ENCODE measurements at regions not wholly inside any gene's neighbourhood (a gene's known extent, or its start where the extent isn't known, plus 50 kb on each side); places are given as distances from the start of the nearest gene placed in this dataset.

DNA sequence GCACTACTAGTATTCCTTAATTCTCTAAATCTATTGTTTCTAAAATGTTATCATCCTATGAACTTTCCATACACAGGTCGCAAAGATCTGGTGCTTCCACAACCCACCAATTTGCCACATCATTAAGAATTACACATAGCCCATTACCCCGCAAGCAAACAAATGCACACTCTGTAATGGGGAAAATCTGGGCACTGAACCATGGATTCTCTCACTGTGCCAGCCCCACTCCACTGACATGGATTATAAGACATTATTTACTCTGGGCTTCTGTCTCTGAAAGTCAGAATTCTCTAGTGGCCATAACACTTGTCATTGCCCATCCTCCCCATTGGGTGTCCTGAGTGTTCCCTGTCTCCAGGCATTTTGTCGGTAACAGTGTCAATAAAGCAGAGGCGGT, 537.1 kb downstream of the EPHA4 start:
- DNase-seq, result no peak

DNA sequence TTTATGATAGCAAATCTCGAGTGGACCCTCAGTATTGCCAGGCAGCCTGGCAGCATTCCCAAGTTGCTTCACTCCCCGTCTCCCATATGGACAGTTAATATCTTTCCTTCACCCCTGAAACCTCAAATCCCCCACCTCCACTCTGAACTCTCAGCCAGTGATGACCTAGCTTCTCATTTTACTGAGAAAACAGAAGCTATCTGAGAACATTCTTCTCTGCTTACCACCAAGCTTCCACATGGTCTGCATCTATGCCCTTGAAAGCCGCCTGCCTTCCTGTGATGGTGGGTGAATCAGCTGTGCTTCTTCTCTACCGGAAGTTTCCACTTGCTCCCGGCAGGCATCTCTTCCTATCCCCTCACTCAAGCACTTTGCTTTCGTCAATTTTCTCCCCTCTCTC, 529.2 kb downstream of the EPHA4 start:
- no peak for DNase-seq

DNA sequence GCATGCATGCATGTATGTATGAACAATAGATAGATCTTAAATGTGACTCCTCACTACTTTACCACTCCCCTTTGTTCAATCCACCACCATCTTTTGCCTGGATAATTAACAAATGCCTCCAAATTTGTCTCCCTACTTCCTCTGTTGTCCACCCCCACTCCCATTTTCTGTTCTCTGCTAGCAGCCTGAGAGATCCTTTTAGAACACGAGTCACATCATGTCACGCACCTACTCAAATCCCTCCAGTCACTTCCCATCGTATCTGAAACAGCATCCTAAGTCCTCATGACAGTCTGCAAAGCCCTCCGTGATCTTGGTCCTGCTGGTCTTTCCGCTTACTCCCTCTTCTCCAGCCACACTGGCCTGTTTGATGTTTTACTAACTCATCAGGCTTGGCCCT, 527.3 kb downstream of the EPHA4 start:
- no peak for DNase-seq

DNA sequence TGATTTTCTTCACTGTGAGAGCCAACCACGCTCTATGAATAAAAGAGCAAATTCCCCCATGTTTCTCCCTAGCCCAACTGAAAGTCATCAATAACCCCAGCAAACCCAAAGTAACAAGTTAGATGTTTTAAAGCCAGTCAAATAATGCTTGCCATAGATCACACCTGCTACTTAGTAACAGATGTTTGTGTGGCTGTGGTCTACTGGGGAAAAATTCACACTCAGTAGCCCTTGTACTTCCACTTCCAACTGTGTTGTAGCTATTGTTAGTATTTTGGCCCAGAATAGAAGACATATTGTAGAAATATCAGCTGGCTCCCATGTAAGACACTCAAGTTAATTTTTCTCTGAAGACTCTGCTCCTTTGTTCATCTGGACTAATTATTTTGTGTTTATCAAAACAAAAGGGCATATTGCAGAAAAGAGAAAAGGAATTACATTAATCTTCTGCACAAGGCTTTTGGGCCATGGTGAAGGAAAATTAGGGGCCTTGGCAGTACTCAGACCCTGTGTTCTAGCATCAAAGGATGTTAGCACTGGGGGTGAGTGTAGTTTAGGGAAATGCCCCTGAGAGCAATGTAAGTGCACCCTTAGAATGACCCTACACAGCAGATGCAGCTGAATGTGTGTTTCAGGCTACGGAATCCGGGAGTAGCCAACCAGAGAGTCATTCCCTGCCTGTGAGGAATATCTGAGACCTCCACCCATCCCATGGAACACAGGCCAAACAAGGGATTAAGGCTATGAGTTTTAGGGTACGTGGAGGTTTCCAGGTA, 521.9 kb downstream of the EPHA4 start:
- DNase-seq, result no peak

DNA sequence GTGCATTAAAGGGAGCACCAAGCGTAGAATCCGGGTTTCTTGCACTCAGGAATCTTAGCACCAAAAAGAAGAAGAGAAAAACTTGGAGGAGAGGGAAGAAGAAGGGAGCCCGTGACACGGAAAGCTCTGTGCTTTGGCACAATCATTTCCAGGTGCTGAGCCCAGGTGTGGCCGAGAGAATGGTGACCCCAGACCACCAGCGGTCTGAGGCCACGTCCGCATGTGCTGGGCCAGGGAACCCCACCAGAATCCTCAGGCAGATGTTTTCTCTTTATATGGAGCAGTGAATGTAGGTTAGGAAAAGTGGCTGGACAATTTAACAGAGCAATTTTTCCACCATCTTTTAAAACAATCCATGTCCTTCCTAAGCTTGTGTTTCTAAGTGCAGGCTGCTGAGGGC, 520.9 kb downstream of the EPHA4 start:
- DNase-seq, result no peak

DNA sequence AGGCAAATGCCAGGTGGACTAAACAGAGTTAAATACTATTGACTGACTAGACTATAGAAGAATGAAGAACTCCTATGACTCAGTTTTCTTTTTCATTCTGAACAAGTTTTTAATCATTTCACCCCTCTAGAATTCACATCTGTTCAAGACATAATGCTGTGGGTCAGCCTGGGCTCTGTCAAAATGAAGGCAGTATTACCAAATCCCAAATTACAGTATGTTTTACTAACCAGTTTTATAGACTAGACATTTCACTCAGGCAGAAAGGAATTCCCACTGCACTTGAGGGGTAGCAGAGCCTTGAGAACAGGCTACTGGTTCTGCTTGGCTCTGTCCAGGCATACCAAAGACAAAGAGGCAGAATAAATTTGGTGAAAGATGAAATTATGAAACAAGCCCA, 511.7 kb downstream of the EPHA4 start:
- no peak for DNase-seq

DNA sequence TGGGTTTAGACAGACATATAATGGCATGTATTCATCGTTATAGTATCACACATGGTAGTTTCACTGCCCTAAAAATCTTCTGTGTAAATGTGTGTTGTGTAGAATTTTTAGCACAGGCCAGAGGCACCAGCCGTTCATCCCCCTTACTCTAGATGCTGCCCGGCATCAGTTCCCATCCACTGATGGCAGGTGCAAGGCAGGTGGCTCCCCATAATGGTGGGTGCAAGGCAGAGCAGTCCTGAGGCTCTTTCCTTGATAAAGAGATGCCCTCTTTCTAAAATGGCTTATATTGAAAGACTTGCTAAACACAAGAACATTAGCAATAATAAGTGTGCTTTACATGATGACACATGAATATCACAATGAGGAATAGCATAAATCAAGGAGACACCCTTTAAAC, 508.5 kb downstream of the EPHA4 start:
- DNase-seq, result no peak

DNA sequence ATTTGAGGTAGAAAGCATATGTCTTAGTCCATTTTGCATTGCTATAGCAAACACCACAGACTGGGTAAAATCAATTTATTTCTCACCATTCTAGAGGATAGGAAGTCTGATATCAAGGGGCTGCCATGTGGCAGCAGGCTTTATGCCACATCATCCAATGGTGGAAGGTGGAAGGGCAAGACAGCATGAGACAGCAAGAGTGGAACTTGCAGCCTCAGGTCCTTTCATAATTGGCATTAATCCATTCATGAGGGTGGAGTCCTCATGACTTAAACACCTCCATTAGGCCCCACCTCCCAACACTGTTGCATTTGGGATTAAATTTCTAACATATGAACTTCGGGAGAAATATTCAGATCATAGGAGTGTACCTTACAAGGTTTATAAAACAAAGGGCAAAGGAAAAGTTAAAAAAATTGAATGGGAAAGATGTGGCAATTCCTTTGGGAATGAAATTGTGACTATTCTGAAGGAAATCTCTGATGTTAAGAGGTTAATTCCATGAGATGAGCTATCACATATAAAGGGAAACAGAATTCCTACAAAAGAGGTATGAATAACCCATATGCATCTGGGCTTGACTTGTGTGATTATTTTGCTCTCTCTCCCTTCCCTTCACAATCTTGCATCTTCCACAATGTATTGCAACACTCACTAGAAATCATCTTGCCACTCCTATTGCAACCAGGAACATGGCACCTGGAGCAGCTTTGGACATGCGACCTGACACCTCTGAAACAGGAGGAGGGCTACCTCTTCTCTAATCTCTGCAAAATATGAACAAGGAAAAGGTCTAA, 507.8 kb downstream of the EPHA4 start:
- no peak for DNase-seq

DNA sequence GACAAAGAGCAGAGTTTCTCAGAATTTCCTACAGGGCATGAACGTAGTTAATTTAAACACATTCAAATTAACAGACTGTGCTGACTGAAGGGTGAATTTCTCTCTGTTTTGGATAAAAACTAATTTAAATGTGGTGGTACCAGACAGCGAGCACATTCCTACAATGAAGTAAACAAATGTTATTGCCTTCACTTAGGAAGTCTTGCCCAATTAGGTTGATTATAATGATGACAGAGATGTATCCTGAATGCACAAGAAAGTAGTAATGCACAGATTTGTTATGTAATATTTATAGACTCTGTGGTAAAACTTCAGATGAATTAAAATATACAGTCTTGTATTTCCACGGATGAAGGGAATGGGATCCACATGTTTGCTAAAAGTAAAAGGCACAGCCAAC, 507.2 kb downstream of the EPHA4 start:
- no peak for DNase-seq

DNA sequence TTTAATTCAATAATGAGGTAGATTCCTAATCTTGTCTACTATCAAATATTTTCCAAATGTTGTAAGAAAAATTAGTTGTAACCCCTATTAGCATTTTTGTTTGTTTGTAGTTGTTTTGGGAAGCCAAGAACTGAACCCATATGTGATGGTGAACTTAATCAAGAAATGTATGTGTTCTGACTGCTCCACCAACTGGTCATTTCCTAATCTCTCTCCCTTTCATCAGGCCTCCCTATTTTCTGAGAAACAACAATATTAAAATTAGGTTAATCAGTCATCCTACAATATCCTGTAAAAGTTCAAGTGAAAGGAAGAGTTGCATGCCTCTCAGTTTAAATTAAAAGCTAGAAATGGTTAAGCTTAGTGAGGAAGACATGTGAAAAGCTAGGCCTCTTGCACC, 504.0 kb downstream of the EPHA4 start:
- no peak for DNase-seq

DNA sequence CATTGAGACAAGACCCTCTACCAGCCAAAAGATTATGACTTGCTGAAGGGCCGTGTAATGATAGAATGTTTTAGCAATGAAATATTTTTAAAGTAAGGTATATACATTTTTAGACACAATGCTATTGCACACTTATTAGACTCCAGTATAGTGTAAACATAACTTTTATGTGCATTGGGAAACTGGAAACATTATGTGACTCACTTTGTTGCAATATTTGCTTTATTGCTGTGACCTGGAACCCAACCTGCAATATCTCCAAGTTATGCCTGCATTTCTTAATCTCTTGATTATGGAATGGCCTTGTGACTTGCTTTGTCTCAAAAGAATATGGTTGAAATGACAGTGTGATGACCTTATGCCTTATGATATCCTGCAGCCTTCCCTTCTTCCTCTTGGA, 502.0 kb downstream of the EPHA4 start:
- DNase-seq, result no peak

DNA sequence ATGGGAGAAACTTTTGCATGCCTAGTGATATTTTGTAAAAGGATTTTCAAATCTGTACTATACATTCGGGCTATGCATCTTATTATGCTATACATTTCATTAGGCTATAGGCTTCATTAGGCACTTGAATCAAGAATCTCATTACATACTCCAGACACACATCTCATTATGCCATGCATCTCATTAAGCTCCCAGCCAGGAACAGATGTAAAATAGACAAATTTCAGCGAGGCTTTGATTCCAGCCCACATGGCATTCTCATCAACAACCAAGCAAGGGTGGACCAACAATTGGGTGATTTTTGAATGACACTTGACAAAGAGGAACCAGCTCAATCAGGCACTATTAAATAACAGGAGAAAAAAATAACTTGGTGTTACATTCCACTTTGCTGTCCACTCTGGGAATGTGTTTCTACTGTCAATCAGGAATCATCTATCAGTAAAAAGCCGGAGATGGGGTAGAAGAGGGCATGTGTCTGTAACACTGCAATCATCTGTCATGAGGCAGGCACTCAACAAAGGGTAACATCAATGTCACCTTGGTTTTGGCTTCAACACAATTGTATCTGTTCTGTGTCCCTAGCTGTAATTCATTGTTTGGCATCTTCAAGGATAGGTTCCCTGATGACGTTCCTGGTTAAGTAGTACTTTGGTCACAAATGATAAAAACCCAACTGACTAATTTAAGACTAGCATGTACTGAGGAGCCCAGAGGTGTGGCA, 498.6 kb downstream of the EPHA4 start:
- no peak for DNase-seq

DNA sequence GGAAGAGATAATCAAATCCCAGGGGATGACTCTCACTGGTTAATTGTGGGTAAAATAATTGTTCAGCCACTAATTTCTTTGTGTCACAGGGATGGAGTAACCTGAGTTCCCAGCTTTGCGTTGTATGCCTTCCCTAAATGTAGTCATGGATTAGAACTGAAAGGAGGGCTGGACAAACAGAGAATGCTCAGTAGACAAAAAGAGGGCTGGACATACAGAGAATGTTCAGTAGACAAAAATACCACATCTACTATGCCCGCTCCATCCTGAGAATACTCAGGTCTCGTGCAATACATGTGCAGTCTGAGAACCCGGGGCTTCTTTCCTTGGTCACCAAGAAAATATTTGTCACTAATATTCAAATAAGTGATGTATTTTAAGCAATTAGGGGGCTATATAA, 497.9 kb downstream of the EPHA4 start:
- DNase-seq, result no peak

DNA sequence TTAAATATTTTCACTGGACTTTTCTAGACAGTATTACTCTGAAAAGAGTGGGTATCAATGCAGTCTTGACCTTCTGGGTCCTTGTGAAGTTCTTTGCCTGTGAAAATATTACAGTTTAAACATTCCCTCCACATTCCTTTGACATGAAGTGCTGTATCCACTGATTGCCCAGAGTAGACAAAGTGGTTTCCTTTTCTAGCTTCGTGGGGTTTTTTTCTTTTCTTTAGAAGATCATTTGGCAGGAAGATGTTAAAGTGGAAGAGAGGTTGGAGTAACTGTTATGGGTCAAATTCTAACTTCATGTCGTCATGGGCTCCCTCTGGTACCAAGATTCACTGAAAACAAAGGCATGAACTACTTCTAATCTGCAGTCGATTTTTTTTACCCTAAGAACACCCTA, 496.9 kb downstream of the EPHA4 start:
- no peak for DNase-seq

DNA sequence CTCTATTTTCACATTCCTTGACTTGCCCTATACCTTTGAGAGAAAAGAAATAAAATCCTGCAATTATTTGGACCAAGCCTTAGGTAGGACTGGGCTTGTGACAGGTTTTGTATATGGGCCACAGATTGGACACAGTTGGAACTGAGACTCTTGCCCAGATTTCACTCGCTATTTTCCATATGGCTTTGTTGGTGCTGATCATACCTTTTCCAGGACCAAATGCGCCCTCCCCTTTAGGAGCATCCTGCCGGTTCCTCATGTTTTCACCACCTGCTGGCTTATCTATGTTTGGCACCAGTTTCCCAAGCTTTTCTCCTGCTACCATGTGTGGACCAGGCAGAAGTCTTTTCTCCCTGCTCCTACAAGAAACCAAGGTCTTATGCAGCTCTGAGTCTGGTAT, 494.9 kb downstream of the EPHA4 start:
- DNase-seq, result no peak

DNA sequence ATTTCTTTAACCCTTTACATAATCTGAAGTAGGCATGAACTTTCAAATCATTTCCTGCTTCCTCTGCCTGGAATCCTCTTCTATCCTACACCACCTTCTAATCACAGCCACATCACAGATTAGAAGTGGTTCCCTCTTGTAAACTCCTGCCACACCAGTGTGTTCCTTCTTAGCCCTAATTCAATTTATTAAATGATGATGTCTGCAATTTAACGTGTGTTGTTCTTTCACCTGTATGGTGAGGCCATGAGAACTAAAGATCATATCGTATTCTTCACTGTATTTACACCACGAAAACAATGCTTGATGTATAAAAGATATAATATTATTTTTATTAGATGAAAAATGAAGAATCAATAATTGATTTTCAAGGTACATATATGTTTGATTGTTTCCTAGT, 494.3 kb downstream of the EPHA4 start:
- no peak for DNase-seq

DNA sequence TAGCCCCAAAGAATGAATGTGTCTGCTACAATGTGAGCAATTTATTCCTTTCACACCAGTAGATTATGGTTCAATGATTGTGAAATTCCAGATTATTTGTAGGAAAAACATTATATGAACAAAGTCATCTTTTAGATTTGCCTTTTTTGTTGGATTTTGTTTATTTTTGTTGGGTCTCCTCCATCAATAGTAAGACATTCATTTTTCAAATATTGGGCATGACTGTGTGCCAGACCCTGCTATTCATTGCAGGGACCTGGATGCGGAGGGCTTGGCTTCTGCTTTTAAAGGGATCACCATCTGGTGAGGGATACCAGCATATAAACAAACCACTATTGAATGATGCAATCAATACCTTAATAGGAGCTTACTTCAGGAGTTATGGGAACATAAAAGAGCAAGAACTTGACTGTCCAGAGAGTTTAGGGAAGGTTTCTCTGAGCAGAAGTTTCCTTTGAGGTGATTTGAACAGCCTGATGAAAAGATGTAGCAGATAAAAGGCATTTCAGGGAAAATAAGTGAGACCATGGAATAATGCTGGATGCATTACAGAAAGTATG, 486.7 kb downstream of the EPHA4 start:
- no peak for DNase-seq

DNA sequence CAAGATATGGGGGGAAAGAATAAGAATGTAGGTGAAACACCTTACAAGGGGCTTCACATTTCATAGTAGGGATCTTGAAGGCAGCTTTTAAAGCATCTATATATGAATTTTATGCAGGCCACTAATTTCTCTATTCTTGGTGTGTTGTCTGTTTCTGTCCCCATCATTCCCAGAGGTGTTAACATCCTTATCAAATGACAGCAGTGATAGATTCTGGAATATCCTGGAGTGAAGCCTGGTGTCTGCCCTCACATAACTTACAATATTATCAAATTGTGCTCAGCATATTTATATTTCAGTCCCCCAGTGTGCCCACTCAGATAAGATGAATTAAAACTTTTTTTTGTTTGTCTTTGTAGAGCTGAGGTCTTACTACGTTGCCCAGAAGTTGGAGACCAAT, 486.2 kb downstream of the EPHA4 start:
- no peak for DNase-seq

DNA sequence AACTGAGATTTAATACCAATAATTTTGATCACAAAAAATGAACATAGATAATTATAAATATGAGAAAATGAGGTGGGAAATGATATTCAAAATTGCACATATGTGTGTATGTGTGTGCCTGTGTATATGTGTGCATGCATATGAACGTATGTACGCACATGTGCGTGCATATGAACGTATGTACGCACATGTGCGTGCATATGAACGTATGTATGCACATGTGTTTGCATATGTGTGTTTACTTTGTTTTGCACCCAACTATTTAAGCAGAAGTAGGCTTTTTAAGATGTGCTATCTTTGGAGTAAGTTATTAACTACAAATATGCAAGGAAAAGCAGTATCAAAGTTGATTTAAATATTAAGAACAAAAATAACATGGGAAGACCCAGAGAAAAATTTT, 484.3 kb downstream of the EPHA4 start:
- no peak for DNase-seq

DNA sequence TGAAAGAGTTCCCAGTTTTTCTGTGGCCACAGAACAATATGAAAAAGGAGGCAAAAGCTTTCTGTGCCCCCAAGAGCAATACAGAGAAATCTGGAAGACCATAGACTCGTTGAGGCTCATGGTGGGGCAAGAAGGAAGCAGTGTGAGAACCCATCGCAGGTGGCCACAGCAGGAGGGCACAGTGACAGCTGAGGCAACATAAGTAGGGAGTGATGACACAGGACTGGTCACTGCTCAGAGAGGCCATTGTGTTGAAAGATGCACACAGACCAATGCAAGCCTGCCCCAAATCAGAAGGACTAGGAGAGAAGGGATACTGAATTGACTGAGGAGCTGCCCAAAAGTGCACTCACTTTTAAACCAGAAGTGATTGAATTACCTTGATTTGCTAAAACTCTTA, 483.6 kb downstream of the EPHA4 start:
- no peak for DNase-seq

DNA sequence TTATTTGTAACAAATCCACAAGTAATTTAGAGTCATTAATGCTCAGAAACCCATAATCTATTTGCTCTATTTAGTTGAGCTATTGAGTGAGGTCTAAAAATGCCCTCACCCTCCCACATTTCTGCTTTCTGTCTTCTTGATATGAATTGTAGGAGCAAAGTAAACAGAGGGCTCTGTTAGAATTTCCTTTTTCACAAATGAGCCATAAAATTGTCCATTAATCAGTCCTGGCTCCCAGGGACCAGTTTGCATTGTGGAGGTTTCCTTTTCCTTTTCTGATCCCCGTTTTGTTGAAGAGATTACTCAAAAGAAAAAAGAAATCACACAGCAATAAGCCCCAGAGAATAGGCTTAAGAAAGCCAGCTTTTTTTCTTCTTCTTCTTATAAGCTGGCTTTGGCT, 476.7 kb downstream of the EPHA4 start:
- no peak for DNase-seq

DNA sequence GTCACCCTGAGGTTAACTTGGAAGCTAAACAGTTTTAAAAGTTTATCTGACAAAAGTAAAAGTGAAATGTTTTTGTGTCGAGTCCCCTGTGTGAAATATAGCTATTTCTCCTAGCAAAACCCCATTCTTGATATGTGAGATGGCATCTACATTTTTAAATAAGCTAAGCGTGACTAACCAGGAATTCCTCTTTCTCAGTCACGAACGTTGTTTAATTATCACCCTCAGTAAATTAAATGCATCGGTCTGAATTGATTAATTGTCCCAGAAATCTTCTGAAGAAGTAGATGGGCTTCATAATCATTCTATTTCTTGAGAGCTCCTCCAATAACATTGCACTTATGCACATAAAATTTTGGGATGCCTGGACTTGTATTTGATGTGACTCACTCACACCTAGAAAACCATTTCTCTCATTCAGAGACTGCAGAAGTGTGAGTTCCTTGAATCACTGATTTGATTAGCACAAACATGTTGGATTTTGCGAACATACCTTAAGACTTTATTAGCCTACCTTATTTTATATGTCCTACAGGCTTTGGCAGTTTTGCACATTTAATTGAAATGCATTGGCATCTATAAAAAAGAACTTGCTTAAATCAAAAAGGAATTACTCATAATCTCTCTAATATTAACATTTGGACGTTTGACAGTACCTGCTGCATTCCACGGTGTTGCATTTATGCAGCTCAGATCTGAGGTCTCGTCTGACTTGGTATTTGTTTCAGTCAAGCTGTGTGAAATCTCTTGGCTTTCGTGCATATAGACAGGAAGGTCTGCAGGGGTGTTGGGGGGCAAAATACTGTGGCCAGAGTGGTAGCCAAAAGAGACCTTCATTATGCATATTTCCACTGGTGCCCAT, 475.2 kb downstream of the EPHA4 start:
- DNase-seq, result no peak

DNA sequence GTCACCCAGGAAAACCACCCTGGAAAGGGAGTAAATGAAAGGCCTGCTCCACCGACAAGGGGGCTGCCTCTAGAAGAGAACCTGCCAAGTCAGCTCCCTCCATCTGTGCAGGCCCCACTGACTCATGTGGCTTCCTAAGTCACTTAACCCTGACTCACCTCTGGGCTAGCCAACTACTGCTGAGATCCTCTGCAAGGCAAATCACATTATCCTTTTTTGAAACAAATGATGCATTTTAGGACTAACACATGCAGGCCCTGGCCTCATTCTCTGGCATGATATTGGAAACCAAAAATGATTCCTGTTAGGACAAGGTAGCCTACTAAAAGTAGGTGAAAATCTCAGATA, 474.6 kb downstream of the EPHA4 start:
- no peak for DNase-seq

All from T-helper 9 cell (primary cell).